Vagina (tissue), 2 donors: ENCODE measurements at regions not wholly inside any gene's neighbourhood (a gene's known extent, or its start where the extent isn't known, plus 50 kb on each side); places are given as distances from the start of the nearest gene placed in this dataset.

Source experiments
- POLR2AphosphoS5 ChIP-seq, 2 donors: sonication (generic); formaldehyde crosslinking; IDR thresholded peaks; one replicate each; pipeline ENCODE4 v1.9.0; 2017; ENCODE audit warnings: antibody characterized with exemption in 2 of 2, mild to moderate bottlenecking in 2 of 2, low read depth in 1 of 2; ENCODE audit not compliant: insufficient read depth in 1 of 2
- TF ChIP-seq, protein P1 (sequence below), 3 experiments: fragments of 450-650 bp in 2 of 3; fragments of 200-600 bp in 1 of 3; sonication (generic) in 1 of 3; IDR thresholded peaks; one replicate each; pipeline ENCODE4 v1.5.1; 2017 to 2019; ENCODE audit warnings: antibody characterized with exemption in 3 of 3, mild to moderate bottlenecking in 2 of 3, moderate library complexity in 2 of 3

DNA sequence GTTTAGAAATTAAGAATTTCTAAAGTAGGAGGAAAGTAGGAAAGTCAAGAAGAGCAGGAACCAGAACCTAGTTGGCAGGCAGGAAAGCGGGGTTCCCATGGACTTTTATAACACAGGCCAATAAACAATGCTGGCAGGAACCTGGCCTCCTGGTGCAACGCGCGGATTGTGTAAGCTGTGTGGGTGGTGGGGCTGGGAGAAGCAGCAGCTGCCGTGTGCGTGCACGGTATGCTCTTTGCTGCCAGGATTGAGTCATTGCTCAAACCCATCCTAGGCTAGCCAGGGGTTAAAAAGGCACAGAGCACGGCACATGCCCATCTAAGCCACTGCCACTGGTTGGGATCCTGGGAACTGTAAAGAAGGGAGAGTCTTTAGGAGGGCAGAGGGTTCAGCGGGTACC, 209.9 kb upstream of the RGMA start:
- TF ChIP-seq, protein P1, sequence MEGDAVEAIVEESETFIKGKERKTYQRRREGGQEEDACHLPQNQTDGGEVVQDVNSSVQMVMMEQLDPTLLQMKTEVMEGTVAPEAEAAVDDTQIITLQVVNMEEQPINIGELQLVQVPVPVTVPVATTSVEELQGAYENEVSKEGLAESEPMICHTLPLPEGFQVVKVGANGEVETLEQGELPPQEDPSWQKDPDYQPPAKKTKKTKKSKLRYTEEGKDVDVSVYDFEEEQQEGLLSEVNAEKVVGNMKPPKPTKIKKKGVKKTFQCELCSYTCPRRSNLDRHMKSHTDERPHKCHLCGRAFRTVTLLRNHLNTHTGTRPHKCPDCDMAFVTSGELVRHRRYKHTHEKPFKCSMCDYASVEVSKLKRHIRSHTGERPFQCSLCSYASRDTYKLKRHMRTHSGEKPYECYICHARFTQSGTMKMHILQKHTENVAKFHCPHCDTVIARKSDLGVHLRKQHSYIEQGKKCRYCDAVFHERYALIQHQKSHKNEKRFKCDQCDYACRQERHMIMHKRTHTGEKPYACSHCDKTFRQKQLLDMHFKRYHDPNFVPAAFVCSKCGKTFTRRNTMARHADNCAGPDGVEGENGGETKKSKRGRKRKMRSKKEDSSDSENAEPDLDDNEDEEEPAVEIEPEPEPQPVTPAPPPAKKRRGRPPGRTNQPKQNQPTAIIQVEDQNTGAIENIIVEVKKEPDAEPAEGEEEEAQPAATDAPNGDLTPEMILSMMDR (IDR thresholded peaks at IDR 0.05), result no peak
- peak in 1 of 2 donors; percentile 54 for TF ChIP-seq POLR2AphosphoS5 (IDR thresholded peaks at IDR 0.05; ENCODE audit: insufficient read depth in 1 of 2, low read depth in 1 of 2)
